ENCODE measurements at regions not wholly inside any gene's neighbourhood (a gene's known extent, or its start where the extent isn't known, plus 50 kb on each side); places are given as distances from the start of the nearest gene placed in this dataset.
"Not testable (repeated sequence)": the region's sequence is repeated elsewhere in the genome, so short reads cannot be mapped to it uniquely, and the experiment has no call there.

GRCh38 chr7:110461621-110462020 is 629.3 kb upstream of the LRRN3 start:
- ATAC-seq = no peak
- TF ChIP-seq ZFP30 (CRISPR knock-in tag; IDR thresholded peaks at IDR 0.05) (no peak), POU6F1 (CRISPR knock-in tag; IDR thresholded peaks at IDR 0.05; ENCODE audit: borderline replicate concordance, low read depth) (no peak), GLIS3 (CRISPR knock-in tag; IDR thresholded peaks at IDR 0.05) (no peak), ARNTL (CRISPR knock-in tag; IDR thresholded peaks at IDR 0.05; ENCODE audit: borderline replicate concordance, low read depth) (no peak), TOX (CRISPR knock-in tag; IDR thresholded peaks at IDR 0.05; ENCODE audit: borderline replicate concordance) (no peak), ZC3H10 (CRISPR knock-in tag; IDR thresholded peaks at IDR 0.05) (no peak), OSR1 (CRISPR knock-in tag; IDR thresholded peaks at IDR 0.05) (no peak), TSHZ2 (CRISPR knock-in tag; IDR thresholded peaks at IDR 0.05) (no peak), ISL1 (CRISPR knock-in tag; IDR thresholded peaks at IDR 0.05) (no peak), CSDC2 (CRISPR knock-in tag; IDR thresholded peaks at IDR 0.05) (no peak), CSRNP3 (CRISPR knock-in tag; IDR thresholded peaks at IDR 0.05) (no peak)

- TF ChIP-seq BACH2 (CRISPR knock-in tag; IDR thresholded peaks at IDR 0.05; ENCODE audit: borderline replicate concordance) = no peak
- no peak for ATAC-seq
These were observed 620.5 kb upstream of the LRRN3 start for GRCh38 chr7:110470420-110470819.

- not testable (repeated sequence) for ATAC-seq
These were observed 618.5 kb upstream of the LRRN3 start for GRCh38 chr7:110472419-110472818.

- ATAC-seq = no peak
- TF ChIP-seq RARB (CRISPR knock-in tag; IDR thresholded peaks at IDR 0.05) (no peak), ZC3H10 (CRISPR knock-in tag; IDR thresholded peaks at IDR 0.05) (no peak), TSHZ2 (CRISPR knock-in tag; IDR thresholded peaks at IDR 0.05) (no peak), BACH2 (CRISPR knock-in tag; IDR thresholded peaks at IDR 0.05; ENCODE audit: borderline replicate concordance) (no peak), ISL1 (CRISPR knock-in tag; IDR thresholded peaks at IDR 0.05) (no peak)
These were observed 610.0 kb upstream of the LRRN3 start for GRCh38 chr7:110480964-110481363.

- ATAC-seq = no peak
- TF ChIP-seq CSDC2 (CRISPR knock-in tag; IDR thresholded peaks at IDR 0.05) = no peak
- TF ChIP-seq ZFP3 (CRISPR knock-in tag; IDR thresholded peaks at IDR 0.05) = no peak
- TF ChIP-seq PATZ1 (CRISPR knock-in tag; IDR thresholded peaks at IDR 0.05; ENCODE audit: borderline replicate concordance) = no peak
- no peak for TF ChIP-seq TSHZ2 (CRISPR knock-in tag; IDR thresholded peaks at IDR 0.05)
- no peak for TF ChIP-seq ZFP30 (CRISPR knock-in tag; IDR thresholded peaks at IDR 0.05)
- TF ChIP-seq ZNF565 (CRISPR knock-in tag; conservative IDR thresholded peaks at IDR 0.05; ENCODE audit: low read depth) = no peak
- no peak for TF ChIP-seq ESRRG (CRISPR knock-in tag; IDR thresholded peaks at IDR 0.05)
- TF ChIP-seq ARNTL (CRISPR knock-in tag; IDR thresholded peaks at IDR 0.05; ENCODE audit: borderline replicate concordance, low read depth) = no peak
- no peak for TF ChIP-seq PPARA (CRISPR knock-in tag; IDR thresholded peaks at IDR 0.05; ENCODE audit: borderline replicate concordance)
- TF ChIP-seq ZC3H10 (CRISPR knock-in tag; IDR thresholded peaks at IDR 0.05) = no peak
- no peak for TF ChIP-seq OSR1 (CRISPR knock-in tag; IDR thresholded peaks at IDR 0.05)
- TF ChIP-seq TOX (CRISPR knock-in tag; IDR thresholded peaks at IDR 0.05; ENCODE audit: borderline replicate concordance) = no peak
- no peak for TF ChIP-seq TCF4 (CRISPR knock-in tag; IDR thresholded peaks at IDR 0.05; ENCODE audit: borderline replicate concordance)
- TF ChIP-seq SNAI2 (CRISPR knock-in tag; IDR thresholded peaks at IDR 0.05) = no peak
- TF ChIP-seq RARB (CRISPR knock-in tag; IDR thresholded peaks at IDR 0.05) = no peak
- no peak for TF ChIP-seq ISL1 (CRISPR knock-in tag; IDR thresholded peaks at IDR 0.05)
- TF ChIP-seq GLIS3 (CRISPR knock-in tag; IDR thresholded peaks at IDR 0.05) = no peak
These were observed 607.4 kb upstream of the LRRN3 start for GRCh38 chr7:110483553-110483952.

Data from SK-N-SH treated with all-trans-retinoic acid at 6 μM for 48 hours (cell line).